ENCODE measurements at regions not wholly inside any gene's neighbourhood (a gene's known extent, or its start where the extent isn't known, plus 50 kb on each side); places are given as distances from the start of the nearest gene placed in this dataset.
"Not testable (repeated sequence)": the region's sequence is repeated elsewhere in the genome, so short reads cannot be mapped to it uniquely, and the experiment has no call there.

GRCh38 chr5:130747556-130747955, 417.5 kb downstream of the HINT1 start:
- H3K4me1 ChIP-seq (ENCODE audit: control insufficient read depth in 1 of 2, insufficient read depth in 2 of 2, low read length in 2 of 2) = no peaks in the 10 kb centered on the region

GRCh38 chr5:130746641-130747040, 418.4 kb downstream of the HINT1 start:
- not testable (repeated sequence) for H3K36me3 ChIP-seq (ENCODE audit: control insufficient read depth in 1 of 2, insufficient read depth in 2 of 2, low read length in 2 of 2); H3K4me1 ChIP-seq (ENCODE audit: control insufficient read depth in 1 of 2, insufficient read depth in 2 of 2, low read length in 2 of 2); H3K4me3 ChIP-seq (ENCODE audit: low read depth in 1 of 2, low read length in 2 of 2); H3K9me3 ChIP-seq (ENCODE audit: control insufficient read depth in 1 of 2, low read length in 2 of 2); H3K27me3 ChIP-seq (ENCODE audit: low read depth, low read length); H3K27ac ChIP-seq (ENCODE audit: low read length)

More at GRCh38 chr5:130747556-130747955, 417.5 kb downstream of the HINT1 start:
- no peaks in the 10 kb centered on the region for H3K36me3 ChIP-seq (ENCODE audit: control insufficient read depth in 1 of 2, insufficient read depth in 2 of 2, low read length in 2 of 2)
- H3K27me3 ChIP-seq (ENCODE audit: low read depth, low read length) = no peaks in the 10 kb centered on the region
- no peak overlapping the region for H3K4me3 ChIP-seq (ENCODE audit: low read depth in 1 of 2, low read length in 2 of 2)
- H3K9me3 ChIP-seq (ENCODE audit: control insufficient read depth in 1 of 2, low read length in 2 of 2) = no peaks in the 10 kb centered on the region
- H3K27ac ChIP-seq (ENCODE audit: low read length) = no peak overlapping the region

GRCh38 chr5:130743092-130743491, 422.0 kb downstream of the HINT1 start:
- no peaks in the 10 kb centered on the region for H3K36me3 ChIP-seq (ENCODE audit: control insufficient read depth in 1 of 2, insufficient read depth in 2 of 2, low read length in 2 of 2)
- H3K9me3 ChIP-seq (ENCODE audit: control insufficient read depth in 1 of 2, low read length in 2 of 2) = no peaks in the 10 kb centered on the region
- no peak overlapping the region for H3K4me3 ChIP-seq (ENCODE audit: low read depth in 1 of 2, low read length in 2 of 2)
- no peaks in the 10 kb centered on the region for H3K4me1 ChIP-seq (ENCODE audit: control insufficient read depth in 1 of 2, insufficient read depth in 2 of 2, low read length in 2 of 2)
- no peak overlapping the region for H3K27ac ChIP-seq (ENCODE audit: low read length)
- no peaks in the 10 kb centered on the region for H3K27me3 ChIP-seq (ENCODE audit: low read depth, low read length)

- H3K36me3 ChIP-seq (ENCODE audit: control insufficient read depth in 1 of 2, insufficient read depth in 2 of 2, low read length in 2 of 2) = no peaks in the 10 kb centered on the region
- no peaks in the 10 kb centered on the region for H3K9me3 ChIP-seq (ENCODE audit: control insufficient read depth in 1 of 2, low read length in 2 of 2)
- no peaks in the 10 kb centered on the region for H3K4me1 ChIP-seq (ENCODE audit: control insufficient read depth in 1 of 2, insufficient read depth in 2 of 2, low read length in 2 of 2)
- no peak overlapping the region for H3K27ac ChIP-seq (ENCODE audit: low read length)
- no peak overlapping the region for H3K4me3 ChIP-seq (ENCODE audit: low read depth in 1 of 2, low read length in 2 of 2)
- no peaks in the 10 kb centered on the region for H3K27me3 ChIP-seq (ENCODE audit: low read depth, low read length)
These were observed 424.9 kb downstream of the HINT1 start for GRCh38 chr5:130740047-130740569.

GRCh38 chr5:130731839-130732238, 433.2 kb downstream of the HINT1 start:
- H3K27ac ChIP-seq (ENCODE audit: low read length) = no peak overlapping the region
- no peak overlapping the region for H3K4me3 ChIP-seq (ENCODE audit: low read depth in 1 of 2, low read length in 2 of 2)
- no peaks in the 10 kb centered on the region for H3K4me1 ChIP-seq (ENCODE audit: control insufficient read depth in 1 of 2, insufficient read depth in 2 of 2, low read length in 2 of 2)
- H3K36me3 ChIP-seq (ENCODE audit: control insufficient read depth in 1 of 2, insufficient read depth in 2 of 2, low read length in 2 of 2) = no peaks in the 10 kb centered on the region
- no peaks in the 10 kb centered on the region for H3K27me3 ChIP-seq (ENCODE audit: low read depth, low read length)
- peaks cover 0 to 8% of the 10 kb centered on the region in 2 donors for H3K9me3 ChIP-seq (ENCODE audit: control insufficient read depth in 1 of 2, low read length in 2 of 2)

- Histone ChIP-seq H3K4me1 (ENCODE audit: control insufficient read depth in 1 of 2, insufficient read depth in 2 of 2, low read length in 2 of 2) (no peaks in the 10 kb centered on the region), H3K27me3 (ENCODE audit: low read depth, low read length) (no peaks in the 10 kb centered on the region), H3K36me3 (ENCODE audit: control insufficient read depth in 1 of 2, insufficient read depth in 2 of 2, low read length in 2 of 2) (no peaks in the 10 kb centered on the region), H3K27ac (ENCODE audit: low read length) (no peak overlapping the region), H3K4me3 (ENCODE audit: low read depth in 1 of 2, low read length in 2 of 2) (no peak overlapping the region), H3K9me3 (ENCODE audit: control insufficient read depth in 1 of 2, low read length in 2 of 2) (peaks cover 0 to 8% of the 10 kb centered on the region in 2 donors)
These were observed 435.5 kb downstream of the HINT1 start for GRCh38 chr5:130729541-130729940.

GRCh38 chr5:130727830-130728229, 437.2 kb downstream of the HINT1 start:
- no peak overlapping the region for H3K4me3 ChIP-seq (ENCODE audit: low read depth in 1 of 2, low read length in 2 of 2)
- H3K9me3 ChIP-seq (ENCODE audit: control insufficient read depth in 1 of 2, low read length in 2 of 2) = peaks cover 0 to 8% of the 10 kb centered on the region in 2 donors
- H3K4me1 ChIP-seq (ENCODE audit: control insufficient read depth in 1 of 2, insufficient read depth in 2 of 2, low read length in 2 of 2) = no peaks in the 10 kb centered on the region
- no peaks in the 10 kb centered on the region for H3K36me3 ChIP-seq (ENCODE audit: control insufficient read depth in 1 of 2, insufficient read depth in 2 of 2, low read length in 2 of 2)
- no peaks in the 10 kb centered on the region for H3K27me3 ChIP-seq (ENCODE audit: low read depth, low read length)
- H3K27ac ChIP-seq (ENCODE audit: low read length) = no peak overlapping the region

- Histone ChIP-seq H3K27me3 (ENCODE audit: low read depth, low read length) (no peaks in the 10 kb centered on the region), H3K27ac (ENCODE audit: low read length) (no peak overlapping the region), H3K36me3 (ENCODE audit: control insufficient read depth in 1 of 2, insufficient read depth in 2 of 2, low read length in 2 of 2) (no peaks in the 10 kb centered on the region), H3K4me3 (ENCODE audit: low read depth in 1 of 2, low read length in 2 of 2) (no peak overlapping the region), H3K9me3 (ENCODE audit: control insufficient read depth in 1 of 2, low read length in 2 of 2) (no peaks in the 10 kb centered on the region), H3K4me1 (ENCODE audit: control insufficient read depth in 1 of 2, insufficient read depth in 2 of 2, low read length in 2 of 2) (no peaks in the 10 kb centered on the region)
These were observed 440.4 kb downstream of the HINT1 start for GRCh38 chr5:130724658-130725057.

- no peak overlapping the region for H3K27ac ChIP-seq (ENCODE audit: low read length)
- no peaks in the 10 kb centered on the region for H3K27me3 ChIP-seq (ENCODE audit: low read depth, low read length)
- no peak overlapping the region for H3K4me3 ChIP-seq (ENCODE audit: low read depth in 1 of 2, low read length in 2 of 2)
- H3K9me3 ChIP-seq (ENCODE audit: control insufficient read depth in 1 of 2, low read length in 2 of 2) = no peaks in the 10 kb centered on the region
- no peaks in the 10 kb centered on the region for H3K4me1 ChIP-seq (ENCODE audit: control insufficient read depth in 1 of 2, insufficient read depth in 2 of 2, low read length in 2 of 2)
- H3K36me3 ChIP-seq (ENCODE audit: control insufficient read depth in 1 of 2, insufficient read depth in 2 of 2, low read length in 2 of 2) = no peaks in the 10 kb centered on the region
These were observed 444.7 kb downstream of the HINT1 start for GRCh38 chr5:130720355-130720754.

- Histone ChIP-seq H3K27ac (ENCODE audit: low read length) (no peak overlapping the region), H3K4me1 (ENCODE audit: control insufficient read depth in 1 of 2, insufficient read depth in 2 of 2, low read length in 2 of 2) (no peaks in the 10 kb centered on the region), H3K27me3 (ENCODE audit: low read depth, low read length) (no peaks in the 10 kb centered on the region), H3K4me3 (ENCODE audit: low read depth in 1 of 2, low read length in 2 of 2) (no peak overlapping the region), H3K36me3 (ENCODE audit: control insufficient read depth in 1 of 2, insufficient read depth in 2 of 2, low read length in 2 of 2) (no peaks in the 10 kb centered on the region), H3K9me3 (ENCODE audit: control insufficient read depth in 1 of 2, low read length in 2 of 2) (no peaks in the 10 kb centered on the region)
These were observed 449.5 kb downstream of the HINT1 start for GRCh38 chr5:130715541-130715940.

- Histone ChIP-seq H3K27me3 (ENCODE audit: low read depth, low read length) (no peaks in the 10 kb centered on the region), H3K9me3 (ENCODE audit: control insufficient read depth in 1 of 2, low read length in 2 of 2) (no peaks in the 10 kb centered on the region), H3K27ac (ENCODE audit: low read length) (no peak overlapping the region), H3K36me3 (ENCODE audit: control insufficient read depth in 1 of 2, insufficient read depth in 2 of 2, low read length in 2 of 2) (no peaks in the 10 kb centered on the region), H3K4me1 (ENCODE audit: control insufficient read depth in 1 of 2, insufficient read depth in 2 of 2, low read length in 2 of 2) (no peaks in the 10 kb centered on the region), H3K4me3 (ENCODE audit: low read depth in 1 of 2, low read length in 2 of 2) (no peak overlapping the region)
These were observed 450.9 kb downstream of the HINT1 start for GRCh38 chr5:130714200-130714599.

GRCh38 chr5:130712324-130712723, 452.7 kb downstream of the HINT1 start:
- H3K27me3 ChIP-seq (ENCODE audit: low read depth, low read length) = no peaks in the 10 kb centered on the region
- H3K27ac ChIP-seq (ENCODE audit: low read length) = no peak overlapping the region
- no peaks in the 10 kb centered on the region for H3K9me3 ChIP-seq (ENCODE audit: control insufficient read depth in 1 of 2, low read length in 2 of 2)
- no peaks in the 10 kb centered on the region for H3K4me1 ChIP-seq (ENCODE audit: control insufficient read depth in 1 of 2, insufficient read depth in 2 of 2, low read length in 2 of 2)
- no peak overlapping the region for H3K4me3 ChIP-seq (ENCODE audit: low read depth in 1 of 2, low read length in 2 of 2)
- no peaks in the 10 kb centered on the region for H3K36me3 ChIP-seq (ENCODE audit: control insufficient read depth in 1 of 2, insufficient read depth in 2 of 2, low read length in 2 of 2)
